RWPE2 (cell line): ENCODE measurements at regions not wholly inside any gene's neighbourhood (a gene's known extent, or its start where the extent isn't known, plus 50 kb on each side); places are given as distances from the start of the nearest gene placed in this dataset.

ENCODE experiments used
- ATAC-seq: fragments of 200-7000 bp; cut with Tn5 transposase; 3 replicates; pipeline ENCODE4 v1.9.1; 2021; ENCODE audit warnings: low read depth
- DNase-seq: peaks from one replicate; pipeline ENCODE4 v3.0.0-alpha.2; 2020; ENCODE audit warnings: low spot score
- H3K27ac ChIP-seq: fragments of 450-650 bp; 2 replicates; pipeline ENCODE4 v1.5.1; 2017; ENCODE audit warnings: mild to moderate bottlenecking; ENCODE audit not compliant: poor library complexity, severe bottlenecking
- H3K27me3 ChIP-seq: fragments of 250-450 bp; sonication (Bioruptor Pico); 2 replicates; pipeline ENCODE4 v1.5.1; 2021; ENCODE audit warnings: mild to moderate bottlenecking, moderate library complexity; ENCODE audit not compliant: insufficient read depth, poor library complexity, severe bottlenecking
- H3K36me3 ChIP-seq: fragments of 250-450 bp; sonication (Bioruptor Pico); 2 replicates; pipeline ENCODE4 v1.5.1; 2020; ENCODE audit warnings: low read depth, mild to moderate bottlenecking, moderate library complexity
- H3K4me1 ChIP-seq: fragments of 250-450 bp; sonication (Bioruptor Pico); 2 replicates; pipeline ENCODE4 v1.5.1; 2021; ENCODE audit warnings: mild to moderate bottlenecking, moderate library complexity; ENCODE audit not compliant: insufficient read depth, poor library complexity, severe bottlenecking
- H3K4me3 ChIP-seq: fragments of 250-450 bp; sonication (Bioruptor Pico); 2 replicates; pipeline ENCODE4 v1.5.1; 2021; ENCODE audit warnings: mild to moderate bottlenecking, moderate library complexity; ENCODE audit not compliant: severe bottlenecking
- H3K9me3 ChIP-seq: fragments of 250-450 bp; sonication (Bioruptor Pico); 2 replicates; pipeline ENCODE4 v1.5.1; 2021; ENCODE audit warnings: mild to moderate bottlenecking, moderate library complexity; ENCODE audit not compliant: severe bottlenecking
- TF ChIP-seq, protein P1 (sequence below): fragments of 450-650 bp; IDR thresholded peaks from one replicate; pipeline ENCODE4 v1.5.1; 2017; ENCODE audit warnings: mild to moderate bottlenecking, moderate library complexity; ENCODE audit not compliant: poor library complexity, severe bottlenecking

DNA sequence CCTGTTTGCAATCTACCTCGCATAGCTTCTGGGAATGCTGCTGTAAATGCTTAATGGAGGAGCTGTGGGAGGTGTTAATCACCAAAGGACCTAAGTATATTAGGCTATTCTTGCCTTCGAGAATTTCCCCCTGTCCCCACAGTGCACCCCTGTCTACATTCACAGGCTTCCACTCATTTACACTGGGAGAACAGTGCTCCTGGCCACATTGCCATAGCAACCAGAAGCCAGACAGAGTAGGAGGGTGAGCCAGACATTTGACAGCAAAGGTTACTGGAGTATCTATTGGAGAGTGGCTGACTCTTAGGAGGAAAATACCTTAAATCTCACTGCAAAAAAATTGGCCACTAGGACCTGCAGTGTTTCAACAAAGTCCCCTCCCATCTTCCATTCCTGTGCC, 185.9 kb upstream of the PBDC1 start:
- Histone ChIP-seq H3K27ac (no peak overlapping the region), H3K4me3 (no peak overlapping the region), H3K9me3 (no peaks in the 10 kb centered on the region), H3K4me1 (no peaks in the 10 kb centered on the region), H3K36me3 (no peaks in the 10 kb centered on the region), H3K27me3 (no peaks in the 10 kb centered on the region)
- DNase-seq, result no peak
- TF ChIP-seq, protein P1, sequence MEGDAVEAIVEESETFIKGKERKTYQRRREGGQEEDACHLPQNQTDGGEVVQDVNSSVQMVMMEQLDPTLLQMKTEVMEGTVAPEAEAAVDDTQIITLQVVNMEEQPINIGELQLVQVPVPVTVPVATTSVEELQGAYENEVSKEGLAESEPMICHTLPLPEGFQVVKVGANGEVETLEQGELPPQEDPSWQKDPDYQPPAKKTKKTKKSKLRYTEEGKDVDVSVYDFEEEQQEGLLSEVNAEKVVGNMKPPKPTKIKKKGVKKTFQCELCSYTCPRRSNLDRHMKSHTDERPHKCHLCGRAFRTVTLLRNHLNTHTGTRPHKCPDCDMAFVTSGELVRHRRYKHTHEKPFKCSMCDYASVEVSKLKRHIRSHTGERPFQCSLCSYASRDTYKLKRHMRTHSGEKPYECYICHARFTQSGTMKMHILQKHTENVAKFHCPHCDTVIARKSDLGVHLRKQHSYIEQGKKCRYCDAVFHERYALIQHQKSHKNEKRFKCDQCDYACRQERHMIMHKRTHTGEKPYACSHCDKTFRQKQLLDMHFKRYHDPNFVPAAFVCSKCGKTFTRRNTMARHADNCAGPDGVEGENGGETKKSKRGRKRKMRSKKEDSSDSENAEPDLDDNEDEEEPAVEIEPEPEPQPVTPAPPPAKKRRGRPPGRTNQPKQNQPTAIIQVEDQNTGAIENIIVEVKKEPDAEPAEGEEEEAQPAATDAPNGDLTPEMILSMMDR, result no peak
- no peak for ATAC-seq

DNA sequence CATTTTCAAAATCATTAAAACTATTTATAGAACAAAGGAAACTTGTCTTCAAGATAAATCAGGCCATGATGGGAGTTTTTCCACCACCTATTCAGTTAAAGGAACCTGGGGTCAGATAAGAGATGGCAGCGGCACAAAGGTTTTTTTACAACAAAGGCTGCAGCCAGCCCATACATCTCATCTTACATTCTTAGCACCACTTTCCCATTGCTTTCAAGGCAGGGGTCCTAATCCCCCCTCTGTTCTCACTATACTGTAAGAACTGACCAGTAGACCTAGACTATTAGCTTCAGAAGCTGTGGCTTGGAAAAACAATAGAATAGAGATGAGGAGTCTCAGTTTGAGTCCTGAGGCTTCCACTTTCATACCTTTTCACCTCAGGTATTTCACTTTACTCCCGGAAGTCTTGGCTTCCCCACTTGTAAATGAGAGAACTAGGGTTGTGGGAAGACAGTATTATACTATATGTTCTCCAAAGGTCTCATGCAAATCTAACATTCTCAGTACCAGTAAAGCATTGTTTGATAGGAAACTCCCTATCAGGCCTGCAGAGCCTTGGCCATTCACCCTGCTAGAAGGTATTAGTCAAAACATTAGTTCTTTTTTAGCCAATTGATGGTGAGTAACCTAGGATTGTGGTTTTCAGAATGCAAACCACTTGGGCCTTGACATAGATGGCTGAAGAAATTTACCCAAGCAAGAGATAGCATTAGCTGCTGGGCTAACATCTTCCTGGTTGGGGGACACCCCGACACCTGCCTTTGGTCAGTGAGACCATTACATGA, 182.9 kb upstream of the PBDC1 start:
- Histone ChIP-seq H3K36me3 (no peaks in the 10 kb centered on the region), H3K4me3 (no peak overlapping the region), H3K27ac (no peak overlapping the region), H3K9me3 (no peaks in the 10 kb centered on the region), H3K4me1 (no peaks in the 10 kb centered on the region), H3K27me3 (no peaks in the 10 kb centered on the region)
- DNase-seq (no peak), ATAC-seq (no peak)
- TF ChIP-seq, protein P1, result no peak

DNA sequence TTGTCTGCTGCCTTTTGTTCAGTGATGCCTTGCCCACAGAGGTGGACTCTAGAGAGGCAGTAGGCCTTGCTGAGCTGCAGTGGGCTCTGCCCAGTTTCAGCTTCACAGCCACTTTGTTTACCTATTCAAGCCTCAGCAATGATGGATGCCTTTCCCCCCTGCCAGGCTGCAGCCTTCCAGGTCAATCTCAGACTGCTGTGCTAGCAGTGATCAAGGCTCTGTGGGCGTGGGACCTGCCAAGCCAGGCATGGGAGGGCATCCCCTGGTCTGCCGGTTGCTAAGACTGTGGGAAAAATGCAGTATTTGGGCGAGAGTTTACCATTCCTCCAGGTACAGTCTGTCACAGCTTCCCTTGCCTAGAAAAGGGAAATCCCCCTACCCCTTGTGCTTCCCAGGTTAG, 175.2 kb upstream of the PBDC1 start:
- DNase-seq (no peak), ATAC-seq (no peak)
- H3K4me3 ChIP-seq, result no peak overlapping the region
- no peaks in the 10 kb centered on the region for H3K27me3 ChIP-seq
- no peak overlapping the region for H3K27ac ChIP-seq
- H3K9me3 ChIP-seq, result no peaks in the 10 kb centered on the region
- TF ChIP-seq, protein P1, result no peak
- H3K36me3 ChIP-seq, result no peaks in the 10 kb centered on the region
- no peaks in the 10 kb centered on the region for H3K4me1 ChIP-seq

DNA sequence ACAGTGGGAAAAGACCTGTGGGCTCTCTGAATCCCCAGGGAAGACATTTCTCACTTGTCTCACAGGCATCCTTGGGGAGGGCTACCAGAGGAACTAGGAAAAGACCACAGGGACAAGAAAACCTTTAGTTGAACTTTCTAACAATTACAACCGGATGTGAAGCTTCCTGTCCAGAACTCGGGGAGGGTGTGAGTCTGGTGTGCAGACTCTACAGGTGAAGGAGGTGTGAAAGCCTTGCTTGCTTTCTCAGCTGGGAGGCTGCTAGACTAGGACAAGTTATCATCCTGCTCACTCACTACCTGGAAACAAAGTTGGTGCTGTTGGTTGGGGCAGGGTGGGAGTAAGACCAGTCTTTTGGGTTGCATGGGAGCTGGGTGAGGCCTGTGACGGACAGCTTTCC, 158.5 kb upstream of the PBDC1 start:
- H3K27me3 ChIP-seq, result no peaks in the 10 kb centered on the region
- H3K9me3 ChIP-seq, result no peaks in the 10 kb centered on the region
- ATAC-seq (no peak), DNase-seq (no peak)
- TF ChIP-seq, protein P1, result no peak
- H3K4me3 ChIP-seq, result no peak overlapping the region
- no peaks in the 10 kb centered on the region for H3K36me3 ChIP-seq
- H3K4me1 ChIP-seq, result no peaks in the 10 kb centered on the region
- no peak overlapping the region for H3K27ac ChIP-seq

DNA sequence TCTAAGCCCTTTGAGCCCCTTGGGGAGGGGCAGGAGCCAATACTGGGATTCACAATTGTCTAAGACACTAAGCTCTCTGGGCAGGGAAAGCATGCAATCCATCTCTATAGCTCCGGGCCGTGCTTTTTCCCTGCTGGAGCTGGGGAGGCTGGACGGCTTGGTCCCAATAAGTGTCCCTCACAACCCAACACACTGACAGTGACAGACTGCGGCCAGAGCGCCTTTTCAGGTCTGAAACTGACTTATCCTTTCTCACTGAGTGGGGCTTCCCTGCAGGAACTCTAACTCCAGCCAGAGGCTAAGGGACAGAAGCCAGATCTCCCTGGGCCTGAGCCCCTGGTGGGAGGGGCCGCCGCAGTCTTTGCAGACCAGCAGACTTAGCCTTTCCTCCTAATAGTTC, 146.6 kb upstream of the PBDC1 start:
- ATAC-seq (no peak), DNase-seq (no peak)
- H3K36me3 ChIP-seq, result no peaks in the 10 kb centered on the region
- H3K4me1 ChIP-seq, result no peaks in the 10 kb centered on the region
- H3K4me3 ChIP-seq, result no peak overlapping the region
- TF ChIP-seq, protein P1, result no peak
- no peak overlapping the region for H3K27ac ChIP-seq
- H3K27me3 ChIP-seq, result no peaks in the 10 kb centered on the region
- H3K9me3 ChIP-seq, result no peaks in the 10 kb centered on the region
